ENCODE measurements at regions not wholly inside any gene's neighbourhood (a gene's known extent, or its start where the extent isn't known, plus 50 kb on each side); places are given as distances from the start of the nearest gene placed in this dataset.
"Not testable (repeated sequence)": the region's sequence is repeated elsewhere in the genome, so short reads cannot be mapped to it uniquely, and the experiment has no call there.

DNA sequence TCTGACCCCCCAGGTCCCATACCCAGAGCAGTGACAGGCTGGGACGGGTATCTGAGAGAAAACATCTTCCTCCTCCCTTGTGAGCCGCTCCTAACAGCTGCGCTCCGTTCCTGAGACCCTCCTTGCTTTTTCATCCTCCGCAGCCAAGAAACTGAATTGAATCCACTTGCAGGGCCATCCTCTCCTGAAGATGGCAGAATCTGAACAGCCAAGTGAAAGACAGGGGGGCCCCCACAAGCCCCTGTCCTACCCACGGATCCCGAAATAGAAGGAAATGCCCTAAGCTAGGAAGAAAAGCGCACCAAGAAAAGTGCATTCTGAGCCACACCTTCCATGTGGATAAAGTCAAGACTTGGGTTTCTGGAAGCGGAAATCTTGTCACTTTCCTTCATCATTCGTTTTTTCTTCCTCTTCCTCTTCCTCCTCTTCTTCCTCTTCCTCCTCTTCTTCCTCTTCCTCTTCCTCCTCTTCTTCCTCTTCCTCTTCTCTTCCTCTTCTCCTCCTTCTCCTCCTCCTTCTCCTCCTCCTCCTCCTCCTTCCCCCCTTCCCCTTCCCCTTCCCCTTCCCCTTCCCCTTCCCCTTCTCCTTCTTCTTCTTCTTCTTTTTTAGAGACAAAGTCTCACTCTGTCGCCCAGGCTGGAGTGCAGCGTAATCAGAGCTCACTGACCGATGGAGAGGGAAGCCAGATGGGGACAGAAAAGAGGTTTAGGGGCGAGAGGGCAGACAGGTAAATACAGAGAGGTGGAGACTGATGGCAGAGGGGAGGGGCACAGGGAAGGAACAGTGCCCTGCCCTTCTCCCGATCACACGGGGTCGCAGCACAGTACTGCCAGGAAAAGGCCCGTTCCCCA is 86.0 kb upstream of the WWC2 start:
- Histone ChIP-seq H3K9me2 (ENCODE audit: insufficient read depth) (no peaks in the 10 kb centered on the region), H3K4me2 (no peak overlapping the region), H3K79me2 (ENCODE audit: low read depth) (no peaks in the 10 kb centered on the region), H3K27me3 (ENCODE audit: insufficient read depth, low read depth) (peaks cover 88% of the 10 kb centered on the region), H3K9me3 (ENCODE audit: insufficient read depth, low read depth) (no peaks in the 10 kb centered on the region), H4K20me1 (ENCODE audit: insufficient read depth) (no peaks in the 10 kb centered on the region), H2AFZ (no peak overlapping the region), H3K4me1 (replicated peaks; ENCODE audit: insufficient read depth) (no peaks in the 10 kb centered on the region), H3F3A (ENCODE audit: insufficient read depth, low read depth) (no peaks in the 10 kb centered on the region), H3K36me3 (ENCODE audit: low read depth) (no peaks in the 10 kb centered on the region), H3K4me3 (no peak overlapping the region), H3K27ac (no peak overlapping the region)
- TF ChIP-seq, protein P1, sequence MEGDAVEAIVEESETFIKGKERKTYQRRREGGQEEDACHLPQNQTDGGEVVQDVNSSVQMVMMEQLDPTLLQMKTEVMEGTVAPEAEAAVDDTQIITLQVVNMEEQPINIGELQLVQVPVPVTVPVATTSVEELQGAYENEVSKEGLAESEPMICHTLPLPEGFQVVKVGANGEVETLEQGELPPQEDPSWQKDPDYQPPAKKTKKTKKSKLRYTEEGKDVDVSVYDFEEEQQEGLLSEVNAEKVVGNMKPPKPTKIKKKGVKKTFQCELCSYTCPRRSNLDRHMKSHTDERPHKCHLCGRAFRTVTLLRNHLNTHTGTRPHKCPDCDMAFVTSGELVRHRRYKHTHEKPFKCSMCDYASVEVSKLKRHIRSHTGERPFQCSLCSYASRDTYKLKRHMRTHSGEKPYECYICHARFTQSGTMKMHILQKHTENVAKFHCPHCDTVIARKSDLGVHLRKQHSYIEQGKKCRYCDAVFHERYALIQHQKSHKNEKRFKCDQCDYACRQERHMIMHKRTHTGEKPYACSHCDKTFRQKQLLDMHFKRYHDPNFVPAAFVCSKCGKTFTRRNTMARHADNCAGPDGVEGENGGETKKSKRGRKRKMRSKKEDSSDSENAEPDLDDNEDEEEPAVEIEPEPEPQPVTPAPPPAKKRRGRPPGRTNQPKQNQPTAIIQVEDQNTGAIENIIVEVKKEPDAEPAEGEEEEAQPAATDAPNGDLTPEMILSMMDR (conservative IDR thresholded peaks at IDR 0.05) = no peak
- TF ChIP-seq EZH2 (IDR thresholded peaks at IDR 0.05; ENCODE audit: low read depth) = no peak
- intact Hi-C loops (cut with micrococcal nuclease; ENCODE audit: unreplicated experiment) = no loop called here
- no TSS peak for BruUV-seq (replicated peaks)
- POLR2A ChIA-PET (ENCODE audit: unreplicated experiment) = no interaction called here
- no peak for DNase-seq
- CTCF ChIA-PET = no interaction called here

DNA sequence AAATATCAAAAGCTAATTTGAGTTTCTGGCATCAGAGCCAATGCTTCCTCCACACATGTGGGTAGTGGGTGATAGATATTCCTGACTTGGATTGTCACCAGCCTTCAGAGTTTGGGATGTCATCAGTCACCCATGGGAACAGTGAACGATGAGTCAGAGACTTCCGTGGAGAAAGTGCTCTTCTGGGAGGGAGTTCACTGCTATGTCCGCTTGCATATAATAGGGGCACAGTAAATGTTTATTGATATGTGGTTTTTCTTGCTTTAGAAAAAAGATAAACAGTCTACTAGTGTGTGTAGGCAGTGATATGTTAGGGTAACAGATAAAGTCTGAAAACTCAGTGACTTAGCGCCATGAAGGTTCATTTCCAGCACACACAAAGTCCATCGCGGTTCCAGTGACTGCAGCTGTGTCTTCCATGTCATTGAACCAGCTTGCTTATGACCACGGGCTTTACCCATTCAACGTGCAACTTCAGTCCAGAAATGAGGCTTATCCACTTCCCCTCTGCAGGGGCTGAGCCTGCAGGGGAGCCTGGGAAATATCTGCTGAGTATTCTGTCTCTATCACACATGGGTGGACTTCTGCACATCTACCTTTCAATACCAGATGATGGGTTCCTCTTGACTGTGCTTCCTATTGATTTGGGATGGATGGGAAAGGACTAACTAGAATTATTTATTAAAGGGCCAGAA is 87.7 kb upstream of the WWC2 start:
- no peak for DNase-seq
- POLR2A ChIA-PET (ENCODE audit: unreplicated experiment) = interaction anchor here (0.6 kb wide), 1 partner anchor 43 kb away, joined by 8 read pairs; no protein-coding TSS in a partner anchor
- CTCF ChIA-PET = no interaction called here

DNA sequence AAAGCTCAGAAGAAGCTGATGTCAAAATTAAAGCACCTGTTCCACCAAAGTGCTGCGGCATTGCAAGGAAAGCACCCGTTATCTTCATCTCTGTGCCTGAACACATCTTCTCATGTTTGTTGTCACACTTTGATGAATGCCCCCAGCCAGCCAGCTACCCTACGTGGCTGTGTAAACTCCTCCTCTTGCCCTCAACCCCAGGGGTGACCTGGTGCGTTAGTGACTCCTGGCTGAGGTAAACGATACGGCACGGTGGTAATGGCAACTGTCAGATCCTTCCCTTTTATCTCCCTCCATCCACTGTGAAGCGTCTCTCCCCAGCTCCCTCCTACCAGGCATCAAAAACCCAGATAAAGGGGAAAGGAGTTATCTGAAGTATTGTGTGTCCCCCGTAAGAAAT is 90.6 kb upstream of the WWC2 start:
- H3K4me2 ChIP-seq = no peak overlapping the region
- H3K36me3 ChIP-seq (ENCODE audit: low read depth) = no peaks in the 10 kb centered on the region
- no peaks in the 10 kb centered on the region for H3K79me2 ChIP-seq (ENCODE audit: low read depth)
- H3F3A ChIP-seq (ENCODE audit: insufficient read depth, low read depth) = no peaks in the 10 kb centered on the region
- H3K27me3 ChIP-seq (ENCODE audit: insufficient read depth, low read depth) = peaks cover 67% of the 10 kb centered on the region
- intact Hi-C loops (cut with micrococcal nuclease; ENCODE audit: unreplicated experiment) = no loop called here
- H3K9me3 ChIP-seq (ENCODE audit: insufficient read depth, low read depth) = no peaks in the 10 kb centered on the region
- no peak overlapping the region for H3K27ac ChIP-seq
- no peaks in the 10 kb centered on the region for H4K20me1 ChIP-seq (ENCODE audit: insufficient read depth)
- no peak for DNase-seq
- TF ChIP-seq EZH2 (IDR thresholded peaks at IDR 0.05; ENCODE audit: low read depth) = no peak
- TF ChIP-seq, protein P1 (conservative IDR thresholded peaks at IDR 0.05) = no peak
- H3K4me1 ChIP-seq (replicated peaks; ENCODE audit: insufficient read depth) = no peaks in the 10 kb centered on the region
- ChIA-PET POLR2A (ENCODE audit: unreplicated experiment) (no interaction called here), CTCF (no interaction called here)
- no peak overlapping the region for H3K4me3 ChIP-seq
- H3K9me2 ChIP-seq (ENCODE audit: insufficient read depth) = no peaks in the 10 kb centered on the region
- H2AFZ ChIP-seq = no peak overlapping the region
- no TSS peak for BruUV-seq (replicated peaks)

More for the DNA sequence above, 87.7 kb upstream of the WWC2 start:
- Histone ChIP-seq H3K36me3 (ENCODE audit: low read depth) (no peaks in the 10 kb centered on the region), H4K20me1 (ENCODE audit: insufficient read depth) (no peaks in the 10 kb centered on the region), H3K27ac (no peak overlapping the region), H3K27me3 (ENCODE audit: insufficient read depth, low read depth) (peaks cover 84% of the 10 kb centered on the region), H3K79me2 (ENCODE audit: low read depth) (no peaks in the 10 kb centered on the region), H3K9me3 (ENCODE audit: insufficient read depth, low read depth) (no peaks in the 10 kb centered on the region), H2AFZ (no peak overlapping the region), H3K4me1 (replicated peaks; ENCODE audit: insufficient read depth) (no peaks in the 10 kb centered on the region), H3F3A (ENCODE audit: insufficient read depth, low read depth) (no peaks in the 10 kb centered on the region), H3K4me2 (no peak overlapping the region), H3K4me3 (no peak overlapping the region), H3K9me2 (ENCODE audit: insufficient read depth) (no peaks in the 10 kb centered on the region)
- TF ChIP-seq, protein P1 (conservative IDR thresholded peaks at IDR 0.05) = no peak
- no peak for TF ChIP-seq EZH2 (IDR thresholded peaks at IDR 0.05; ENCODE audit: low read depth)
- BruUV-seq (replicated peaks) = no TSS peak
- intact Hi-C loops (cut with micrococcal nuclease; ENCODE audit: unreplicated experiment) = no loop called here

DNA sequence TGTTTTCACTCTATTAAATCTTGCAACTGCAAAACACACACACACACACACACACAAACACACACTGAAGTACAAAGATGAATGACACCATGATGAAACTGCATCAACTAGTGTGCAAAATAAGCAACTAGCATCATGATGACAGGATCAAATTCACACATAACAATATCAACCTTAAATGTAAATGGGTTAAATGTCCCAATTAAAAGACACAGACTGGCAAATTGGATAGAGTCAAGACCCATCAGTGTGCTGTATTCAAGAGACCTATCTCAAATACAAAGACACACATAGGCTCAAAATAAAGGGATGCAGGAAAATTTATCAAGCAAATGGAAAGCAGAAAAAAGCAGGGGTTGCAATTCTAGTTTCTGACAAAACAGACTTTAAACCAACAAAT is 87.2 kb upstream of the DCTD start:
- not testable (repeated sequence) for H3F3A ChIP-seq (ENCODE audit: insufficient read depth, low read depth)

More for the DNA sequence above, 87.2 kb upstream of the DCTD start:
- H4K20me1 ChIP-seq (ENCODE audit: insufficient read depth); H3K36me3 ChIP-seq (ENCODE audit: low read depth); H3K4me1 ChIP-seq (replicated peaks; ENCODE audit: insufficient read depth); BruUV-seq (replicated peaks); H3K79me2 ChIP-seq (ENCODE audit: low read depth); H3K9me2 ChIP-seq (ENCODE audit: insufficient read depth); H2AFZ ChIP-seq; DNase-seq; H3K27ac ChIP-seq; intact Hi-C loops (cut with micrococcal nuclease; ENCODE audit: unreplicated experiment); POLR2A ChIA-PET (ENCODE audit: unreplicated experiment); H3K4me3 ChIP-seq; H3K9me3 ChIP-seq (ENCODE audit: insufficient read depth, low read depth); H3K4me2 ChIP-seq: not testable (repeated sequence)
- CTCF ChIA-PET = interaction anchor here (0.7 kb wide), 1 partner anchor 222 kb away, joined by 6 read pairs; no protein-coding TSS in a partner anchor
- peaks cover 33% of the 10 kb centered on the region for H3K27me3 ChIP-seq (ENCODE audit: insufficient read depth, low read depth)
